Pons (tissue), 1 donor: ENCODE measurements at regions not wholly inside any gene's neighbourhood (a gene's known extent, or its start where the extent isn't known, plus 50 kb on each side); places are given as distances from the start of the nearest gene placed in this dataset.

Source experiments
- DNase-seq: peaks from one replicate; pipeline ENCODE4 v3.0.0-alpha.2; 2016; ENCODE audit warnings: low spot score

DNA sequence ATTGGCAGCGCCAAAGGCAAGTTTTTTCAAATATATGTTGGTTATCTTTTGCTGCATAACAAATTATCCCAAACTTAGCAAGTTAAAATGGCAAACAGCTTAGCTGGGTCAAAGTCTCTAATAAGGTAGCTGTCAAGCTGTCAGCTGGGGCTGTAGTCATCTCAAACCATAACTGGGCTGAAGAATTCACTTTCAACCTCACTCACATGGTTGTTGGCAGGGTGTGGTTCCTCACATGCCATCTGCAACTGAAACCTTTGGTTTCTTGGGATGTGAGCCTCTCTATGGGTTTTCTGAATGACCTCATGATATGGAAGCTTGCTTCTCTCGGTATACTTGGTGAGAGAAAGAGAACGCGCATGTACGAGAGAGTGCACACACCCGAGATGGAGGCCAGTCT is 125.4 kb downstream of the LRIG3 start:
- no peak for DNase-seq

DNA sequence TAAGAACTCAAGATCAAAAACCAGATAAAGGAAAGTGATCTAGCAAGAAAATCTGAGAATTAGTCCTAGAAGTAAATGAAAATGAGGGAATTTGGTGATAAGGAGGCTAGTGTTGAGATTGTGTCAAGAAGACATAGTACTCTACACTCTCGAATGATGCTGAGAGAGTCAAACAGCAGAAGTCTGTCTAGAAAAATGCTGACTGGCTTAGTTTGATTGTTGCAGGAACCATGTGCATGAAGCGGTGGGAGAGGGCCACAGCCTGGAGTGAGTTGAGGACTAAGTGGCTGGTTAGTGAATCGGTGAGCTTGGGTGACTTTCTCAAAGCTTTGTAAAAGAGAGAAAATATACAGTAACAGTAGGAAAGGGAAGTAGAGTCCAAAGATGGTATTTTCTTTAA is 124.5 kb downstream of the LRIG3 start:
- DNase-seq: no peak

DNA sequence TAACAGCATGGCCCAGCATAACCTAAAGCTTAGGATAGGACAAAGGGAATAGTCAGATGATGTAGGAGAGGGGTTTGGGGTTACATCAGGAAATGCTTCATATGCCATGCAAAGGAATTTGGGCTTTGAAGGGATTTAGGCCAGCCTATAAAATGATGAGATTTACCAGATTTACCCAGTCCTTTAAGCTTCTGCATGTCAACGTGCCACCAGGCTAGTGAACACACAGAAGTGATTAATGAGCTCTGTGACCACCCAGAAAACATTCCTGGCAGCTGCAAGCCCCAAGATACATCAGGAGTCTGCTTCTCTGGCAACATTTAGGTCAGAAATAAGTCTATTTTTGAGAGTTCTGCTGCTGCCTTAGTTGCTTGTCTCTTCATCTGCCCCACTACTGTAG is 118.3 kb downstream of the LRIG3 start:
- no peak for DNase-seq

- DNase-seq: no peak
These were observed 116.4 kb downstream of the LRIG3 start for GRCh38 chr12:58803908-58804307.

GRCh38 chr12:58804749-58805148 is 115.6 kb downstream of the LRIG3 start:
- DNase-seq: no peak

GRCh38 chr12:58809064-58809607 is 111.2 kb downstream of the LRIG3 start:
- no peak for DNase-seq

DNA sequence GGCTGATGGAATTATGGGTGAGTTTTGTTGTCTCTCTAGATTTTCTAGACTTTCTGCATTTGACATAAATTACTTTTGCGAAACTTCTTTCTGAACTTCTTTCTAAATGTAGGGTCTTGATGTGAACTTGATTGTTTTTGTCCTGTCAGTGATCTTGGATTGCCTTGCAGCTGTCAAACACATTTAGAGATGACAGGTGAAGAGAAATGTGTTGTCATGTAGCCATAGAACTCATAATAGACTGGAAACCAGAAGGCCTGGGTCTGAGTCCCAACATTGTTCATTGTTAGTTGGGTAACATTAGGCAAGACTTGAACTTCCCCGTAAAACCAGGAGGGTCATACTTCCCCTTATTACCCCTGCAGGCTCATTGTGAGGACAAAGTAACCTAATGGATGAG is 109.0 kb downstream of the LRIG3 start:
- DNase-seq: no peak

DNA sequence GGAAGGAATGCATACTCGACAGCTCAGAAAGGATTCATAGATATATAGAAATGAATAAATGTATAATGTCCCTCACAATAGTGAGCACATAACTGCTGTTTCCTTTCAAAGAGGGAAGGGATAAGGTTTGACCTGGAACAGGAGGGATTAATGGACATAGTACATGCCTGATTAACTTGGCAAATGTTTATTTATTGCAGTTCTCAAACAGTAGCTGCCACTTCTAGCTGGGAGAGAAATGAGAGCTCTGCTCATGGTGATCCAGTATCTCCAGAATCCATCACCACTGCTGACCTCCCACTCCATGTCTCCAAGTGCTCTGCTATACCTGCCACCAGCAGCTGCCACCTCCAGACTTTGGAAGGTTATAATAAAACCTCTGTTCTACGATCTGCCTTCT is 108.1 kb downstream of the LRIG3 start:
- DNase-seq: no peak

DNA sequence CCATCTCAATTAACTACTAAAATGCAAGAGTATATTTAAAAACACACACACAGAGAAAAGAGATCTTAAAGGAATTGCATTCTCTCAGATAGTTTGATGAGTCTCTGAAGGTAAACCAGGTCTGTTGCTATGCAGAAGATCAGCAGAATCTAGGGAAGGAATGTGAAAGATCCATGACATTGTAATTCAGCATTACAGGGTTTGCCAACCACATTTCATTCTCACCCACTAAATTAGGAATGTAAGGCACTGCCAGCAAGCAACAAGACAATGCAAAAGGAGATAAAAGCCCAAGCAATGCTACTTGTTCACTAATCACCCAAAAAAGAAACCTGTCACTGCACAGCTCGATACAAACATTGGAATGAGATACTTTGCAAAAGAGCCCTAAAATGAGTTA is 106.3 kb downstream of the LRIG3 start:
- DNase-seq: no peak

GRCh38 chr12:58815235-58815634 is 105.1 kb downstream of the LRIG3 start:
- DNase-seq: no peak

DNA sequence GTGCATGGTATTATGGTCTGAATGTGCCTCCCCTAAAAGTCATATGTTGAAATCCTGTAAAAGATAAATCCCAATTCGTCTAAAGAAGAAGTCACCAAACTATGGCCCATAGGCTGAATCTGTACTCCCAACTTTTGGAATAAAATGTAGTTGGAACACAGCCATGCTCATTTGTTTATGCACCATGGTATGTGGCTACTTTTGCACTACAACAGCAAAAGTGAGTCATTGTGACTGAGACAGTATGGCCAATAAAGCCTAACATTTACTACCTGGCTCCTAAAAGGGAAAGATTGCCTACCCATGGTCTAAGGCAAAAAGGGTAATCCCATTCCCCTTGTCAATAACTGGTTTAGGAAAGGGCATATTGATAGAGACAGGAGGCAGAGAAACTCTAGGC is 101.8 kb downstream of the LRIG3 start:
- DNase-seq: no peak

- DNase-seq: no peak
These were observed 101.0 kb downstream of the LRIG3 start for GRCh38 chr12:58819345-58819744.

- DNase-seq: no peak
These were observed 100.3 kb downstream of the LRIG3 start for GRCh38 chr12:58819985-58820384.
